DOHH2 (cell line): ENCODE measurements at regions not wholly inside any gene's neighbourhood (a gene's known extent, or its start where the extent isn't known, plus 50 kb on each side); places are given as distances from the start of the nearest gene placed in this dataset.

Experiments
- H3F3A ChIP-seq: fragments of 200-600 bp; sonication (generic), shearing (Covaris generic); 2 replicates; pipeline ENCODE4 v1.6.0; 2016; ENCODE audit warnings: antibody characterized with exemption, mild to moderate bottlenecking; ENCODE audit not compliant: control insufficient read depth, insufficient read depth
- H3K27ac ChIP-seq: fragments of 200-600 bp; sonication (generic); 2 replicates; pipeline ENCODE4 v1.5.1; 2014; ENCODE audit warnings: low read depth, mild to moderate bottlenecking, low read length, moderate library complexity
- H3K27me3 ChIP-seq: fragments of 200-600 bp; sonication (generic); 2 replicates; pipeline ENCODE4 v1.6.1; 2014; ENCODE audit warnings: mild to moderate bottlenecking, low read length, mixed read lengths; ENCODE audit not compliant: control insufficient read depth
- H3K36me3 ChIP-seq: fragments of 200-600 bp; sonication (generic); 2 replicates; pipeline ENCODE4 v1.6.1; 2014; ENCODE audit warnings: mild to moderate bottlenecking, low read length, moderate library complexity, mixed read lengths; ENCODE audit not compliant: control insufficient read depth
- H3K4me1 ChIP-seq: fragments of 200-600 bp; sonication (generic); 2 replicates; pipeline ENCODE4 v1.6.1; 2014; ENCODE audit warnings: mild to moderate bottlenecking, low read length, mixed read lengths; ENCODE audit not compliant: control insufficient read depth
- H3K4me2 ChIP-seq: fragments of 200-600 bp; sonication (generic); 2 replicates; pipeline ENCODE4 v1.6.0; 2014; ENCODE audit warnings: mild to moderate bottlenecking, low read length, moderate library complexity
- H3K4me3 ChIP-seq: fragments of 200-600 bp; sonication (generic); 2 replicates; pipeline ENCODE4 v1.5.1; 2014; ENCODE audit warnings: mild to moderate bottlenecking, low read length, mixed read lengths
- H3K79me2 ChIP-seq: fragments of 200-600 bp; sonication (generic); 2 replicates; pipeline ENCODE4 v1.6.1; 2014; ENCODE audit warnings: mild to moderate bottlenecking, low read length, mixed read lengths; ENCODE audit not compliant: control insufficient read depth
- H3K9me2 ChIP-seq: fragments of 200-600 bp; sonication (generic); replicated peaks from 2 replicates; pipeline ENCODE4 v1.6.1; 2014; ENCODE audit warnings: mild to moderate bottlenecking, low read length, mixed read lengths; ENCODE audit not compliant: control insufficient read depth
- H3K9me3 ChIP-seq: fragments of 200-600 bp; sonication (generic); 2 replicates; pipeline ENCODE4 v1.6.1; 2014; ENCODE audit warnings: antibody characterized with exemption, low read length, mixed read lengths; ENCODE audit not compliant: control insufficient read depth, insufficient read depth
- H4K20me1 ChIP-seq: fragments of 200-600 bp; sonication (generic); 2 replicates; pipeline ENCODE4 v1.6.0; 2014; ENCODE audit warnings: low read depth, mild to moderate bottlenecking, antibody characterized with exemption, low read length, moderate library complexity; ENCODE audit not compliant: control insufficient read depth, insufficient read depth
- CTCF ChIP-seq: fragments of 200-600 bp; sonication (generic); IDR thresholded peaks from one replicate; pipeline ENCODE4 v1.5.1; 2014; ENCODE audit warnings: antibody characterized with exemption, mild to moderate bottlenecking, low read depth, low read length; ENCODE audit not compliant: poor library complexity, severe bottlenecking
- EZH2phosphoT487 ChIP-seq: fragments of 200-600 bp; sonication (generic); IDR thresholded peaks from 2 replicates; pipeline ENCODE4 v1.6.1; 2017; ENCODE audit warnings: borderline replicate concordance, mild to moderate bottlenecking, antibody characterized with exemption, low read length, moderate library complexity, mixed read lengths

- Histone ChIP-seq H3K9me3 (no peaks in the 10 kb centered on the region), H3K4me2 (no peak overlapping the region), H3K27ac (no peak overlapping the region), H3K27me3 (no peaks in the 10 kb centered on the region), H3K4me1 (peaks cover 3% of the 10 kb centered on the region; the same call in 1 of the 2 replicates), H3K36me3 (no peaks in the 10 kb centered on the region), H3K4me3 (no peak overlapping the region), H3F3A (no peaks in the 10 kb centered on the region), H3K9me2 (no peaks in the 10 kb centered on the region), H4K20me1 (no peaks in the 10 kb centered on the region), H3K79me2 (0 out of 2 replicates have a peak, but pooled peaks cover 2% of the 10 kb centered on the region)
- TF ChIP-seq EZH2phosphoT487 = no peak
- no peak for TF ChIP-seq CTCF
These were observed 90.7 kb upstream of the LEP start for GRCh38 chr7:128150223-128150865.

- Histone ChIP-seq H3K4me3 (no peak overlapping the region), H3K36me3 (no peaks in the 10 kb centered on the region), H3K27ac (no peak overlapping the region), H3K9me2 (no peaks in the 10 kb centered on the region), H3K27me3 (no peaks in the 10 kb centered on the region), H3K4me2 (no peak overlapping the region), H3K79me2 (0 out of 2 replicates have a peak, but pooled peaks cover 2% of the 10 kb centered on the region), H3K9me3 (no peaks in the 10 kb centered on the region), H3F3A (no peaks in the 10 kb centered on the region), H4K20me1 (no peaks in the 10 kb centered on the region), H3K4me1 (peaks cover 3% of the 10 kb centered on the region; the same call in 1 of the 2 replicates)
- TF ChIP-seq CTCF = no peak
- no peak for TF ChIP-seq EZH2phosphoT487
These were observed 89.4 kb upstream of the LEP start for GRCh38 chr7:128151635-128152034.

GRCh38 chr7:128152721-128153120 is 88.4 kb upstream of the LEP start:
- Histone ChIP-seq H3K36me3 (no peaks in the 10 kb centered on the region), H3F3A (no peaks in the 10 kb centered on the region), H4K20me1 (no peaks in the 10 kb centered on the region), H3K9me2 (no peaks in the 10 kb centered on the region), H3K79me2 (0 out of 2 replicates have a peak, but pooled peaks cover 2% of the 10 kb centered on the region), H3K4me3 (no peak overlapping the region), H3K27ac (no peak overlapping the region), H3K27me3 (no peaks in the 10 kb centered on the region), H3K9me3 (no peaks in the 10 kb centered on the region), H3K4me1 (peaks cover 3% of the 10 kb centered on the region; the same call in 1 of the 2 replicates), H3K4me2 (no peak overlapping the region)
- no peak for TF ChIP-seq EZH2phosphoT487
- TF ChIP-seq CTCF = no peak
